ENCODE measurements at regions not wholly inside any gene's neighbourhood (a gene's known extent, or its start where the extent isn't known, plus 50 kb on each side); places are given as distances from the start of the nearest gene placed in this dataset.

DNA sequence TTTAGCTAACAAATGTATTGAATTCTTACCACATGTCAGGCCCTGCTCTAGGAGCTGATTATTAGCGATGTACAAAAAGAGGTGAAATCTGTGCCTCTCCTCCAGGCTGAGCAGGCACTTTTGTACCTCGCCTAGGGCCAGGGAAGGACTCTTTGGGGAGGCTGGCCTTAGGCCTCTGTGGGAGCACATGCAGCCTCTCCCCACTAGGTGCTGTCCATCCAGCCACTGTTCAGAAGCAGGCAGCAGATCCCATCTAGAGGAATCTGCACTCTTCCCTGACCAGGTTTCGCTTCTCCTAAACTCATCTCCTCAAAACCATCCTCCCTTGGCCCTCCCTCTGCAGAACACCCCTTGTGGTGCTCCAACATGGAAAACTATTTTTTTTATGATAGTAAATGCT is 51.9 kb upstream of the WT1 start:
- H3K27ac Mint-ChIP-seq, result peak overlapping the region; percentile 26
- no peak for DNase-seq (ENCODE audit: low spot score in 2 of 2, unreplicated experiment in 2 of 2)
- H3K4me1 Mint-ChIP-seq, result peaks cover 26% of the 10 kb centered on the region
- H3K27me3 Mint-ChIP-seq (ENCODE audit: low read depth), result no peaks in the 10 kb centered on the region
- no peaks in the 10 kb centered on the region for H3K36me3 Mint-ChIP-seq
- no peak overlapping the region for H3K4me3 Mint-ChIP-seq
- peaks cover 5% of the 10 kb centered on the region for H3K9me3 Mint-ChIP-seq
- TF ChIP-seq, protein P1, sequence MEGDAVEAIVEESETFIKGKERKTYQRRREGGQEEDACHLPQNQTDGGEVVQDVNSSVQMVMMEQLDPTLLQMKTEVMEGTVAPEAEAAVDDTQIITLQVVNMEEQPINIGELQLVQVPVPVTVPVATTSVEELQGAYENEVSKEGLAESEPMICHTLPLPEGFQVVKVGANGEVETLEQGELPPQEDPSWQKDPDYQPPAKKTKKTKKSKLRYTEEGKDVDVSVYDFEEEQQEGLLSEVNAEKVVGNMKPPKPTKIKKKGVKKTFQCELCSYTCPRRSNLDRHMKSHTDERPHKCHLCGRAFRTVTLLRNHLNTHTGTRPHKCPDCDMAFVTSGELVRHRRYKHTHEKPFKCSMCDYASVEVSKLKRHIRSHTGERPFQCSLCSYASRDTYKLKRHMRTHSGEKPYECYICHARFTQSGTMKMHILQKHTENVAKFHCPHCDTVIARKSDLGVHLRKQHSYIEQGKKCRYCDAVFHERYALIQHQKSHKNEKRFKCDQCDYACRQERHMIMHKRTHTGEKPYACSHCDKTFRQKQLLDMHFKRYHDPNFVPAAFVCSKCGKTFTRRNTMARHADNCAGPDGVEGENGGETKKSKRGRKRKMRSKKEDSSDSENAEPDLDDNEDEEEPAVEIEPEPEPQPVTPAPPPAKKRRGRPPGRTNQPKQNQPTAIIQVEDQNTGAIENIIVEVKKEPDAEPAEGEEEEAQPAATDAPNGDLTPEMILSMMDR (IDR thresholded peaks at IDR 0.05; ENCODE audit: unreplicated experiment), result no peak

DNA sequence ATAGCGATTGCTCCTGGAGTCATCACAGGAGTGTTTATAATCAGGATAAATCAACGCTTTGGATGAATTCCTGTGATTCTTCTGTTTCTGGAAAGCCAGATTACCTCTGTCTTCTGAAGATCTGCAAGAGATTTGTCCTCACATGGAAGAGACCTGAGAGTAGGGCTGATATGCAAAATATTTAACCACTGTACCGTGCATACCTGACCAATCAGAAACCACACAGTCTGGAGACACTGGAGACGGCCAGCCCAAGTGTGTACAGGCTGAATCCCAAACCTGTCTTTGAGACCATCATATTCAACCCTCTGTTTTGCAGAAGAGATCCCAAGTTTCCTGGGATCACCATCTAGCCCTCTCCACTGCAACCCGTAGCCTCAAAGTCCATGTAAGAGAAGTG is 50.4 kb upstream of the WT1 start:
- TF ChIP-seq, protein P1 (IDR thresholded peaks at IDR 0.05; ENCODE audit: unreplicated experiment), result no peak
- no peak for DNase-seq (ENCODE audit: low spot score in 2 of 2, unreplicated experiment in 2 of 2)

More for the DNA sequence above, 50.4 kb upstream of the WT1 start:
- no peaks in the 10 kb centered on the region for H3K36me3 Mint-ChIP-seq
- H3K4me1 Mint-ChIP-seq, result peaks cover 35% of the 10 kb centered on the region
- no peak overlapping the region for H3K4me3 Mint-ChIP-seq
- peaks cover 2% of the 10 kb centered on the region for H3K27me3 Mint-ChIP-seq (ENCODE audit: low read depth)
- H3K9me3 Mint-ChIP-seq, result no peaks in the 10 kb centered on the region
- peak overlapping the region; percentile 62 for H3K27ac Mint-ChIP-seq

All from mesothelial cell of epicardium (in vitro differentiated cells).